Breast epithelium (tissue), 4 donors: ENCODE measurements at regions not wholly inside any gene's neighbourhood (a gene's known extent, or its start where the extent isn't known, plus 50 kb on each side); places are given as distances from the start of the nearest gene placed in this dataset.

ENCODE experiments used
- DNase-seq, 2 donors: peaks; one replicate each; pipeline ENCODE4 v3.0.0-alpha.2; 2019; ENCODE audit warnings: low spot score in 2 of 2
- H3K27ac ChIP-seq, 2 donors: fragments of 200-600 bp; sonication (generic) in 1 of 2; one replicate each; pipeline ENCODE4 v1.5.1; 2016 to 2019; ENCODE audit warnings: mild to moderate bottlenecking in 1 of 2
- H3K27me3 ChIP-seq, 2 donors: fragments of 200-600 bp; sonication (generic) in 1 of 2; one replicate each; pipeline versions ENCODE4 v1.5.1 to v1.6.0; 2017 to 2019; ENCODE audit warnings: control low read depth in 1 of 2, mild to moderate bottlenecking in 1 of 2
- H3K36me3 ChIP-seq: fragments of 200-600 bp; one replicate; pipeline ENCODE4 v1.5.1; 2019
- H3K4me1 ChIP-seq, 2 donors: fragments of 200-600 bp; sonication (generic); one replicate each; pipeline ENCODE4 v1.5.1; 2016 to 2019; ENCODE audit warnings: control low read depth in 1 of 2
- H3K4me3 ChIP-seq, 3 donors: fragments of 200-600 bp; sonication (generic); 1 replicate in 2 of 3; 2 replicates in 1 of 3; pipeline ENCODE4 v1.5.1; 2016 to 2019; ENCODE audit warnings: mild to moderate bottlenecking in 3 of 3, moderate library complexity in 2 of 3
- H3K9me3 ChIP-seq, 2 donors: fragments of 200-600 bp; sonication (generic) in 1 of 2; one replicate each; pipeline ENCODE4 v1.5.1; 2016 to 2019; ENCODE audit warnings: control low read depth in 1 of 2
- CTCF ChIP-seq, 3 donors: fragments of 450-650 bp; IDR thresholded peaks; one replicate each; pipeline ENCODE4 v1.5.1; 2016 to 2017; ENCODE audit warnings: antibody characterized with exemption in 3 of 3, mild to moderate bottlenecking in 3 of 3, moderate library complexity in 3 of 3
- POLR2A ChIP-seq: fragments of 450-650 bp; IDR thresholded peaks from one replicate; pipeline ENCODE4 v1.6.1; 2016; ENCODE audit warnings: antibody characterized with exemption, mild to moderate bottlenecking, moderate library complexity
- POLR2AphosphoS5 ChIP-seq, 3 donors: sonication (generic); formaldehyde crosslinking; IDR thresholded peaks; one replicate each; pipeline ENCODE4 v1.6.1; 2017; ENCODE audit warnings: antibody characterized with exemption in 3 of 3
- intact Hi-C: fragments of 100-400 bp; cut with DNase I; formaldehyde crosslinking; loops from one replicate; pipeline ENCODE4 v1.15.1; 2023; ENCODE audit warnings: low total_unique reads

GRCh38 chr11:69402251-69402887 lies 79.1 kb upstream of the LINC01488 start:
- intact Hi-C loops, result no loop called here
- TF ChIP-seq CTCF (IDR thresholded peaks at IDR 0.05), result no peak
- no peak for TF ChIP-seq POLR2AphosphoS5 (IDR thresholded peaks at IDR 0.05)
- no peak for TF ChIP-seq POLR2A

GRCh38 chr11:69403556-69404215 lies 77.8 kb upstream of the LINC01488 start:
- no peaks in the 10 kb centered on the region for H3K4me1 ChIP-seq
- intact Hi-C loops, result no loop called here
- H3K9me3 ChIP-seq, result peaks cover 4 to 11% of the 10 kb centered on the region in 2 donors
- no peak overlapping the region for H3K4me3 ChIP-seq
- H3K27me3 ChIP-seq, result no peaks in the 10 kb centered on the region
- TF ChIP-seq POLR2AphosphoS5 (IDR thresholded peaks at IDR 0.05) (no peak), POLR2A (no peak), CTCF (IDR thresholded peaks at IDR 0.05) (no peak)
- no peak overlapping the region for H3K27ac ChIP-seq
- H3K36me3 ChIP-seq, result no peaks in the 10 kb centered on the region
- DNase-seq, result no peak

More at GRCh38 chr11:69402251-69402887, 79.1 kb upstream of the LINC01488 start:
- Histone ChIP-seq H3K27ac (no peak overlapping the region), H3K4me1 (no peaks in the 10 kb centered on the region), H3K27me3 (no peaks in the 10 kb centered on the region), H3K4me3 (no peak overlapping the region), H3K9me3 (peaks cover 4 to 11% of the 10 kb centered on the region in 2 donors), H3K36me3 (no peaks in the 10 kb centered on the region)
- DNase-seq, result no peak

GRCh38 chr11:69406060-69406459 lies 75.4 kb upstream of the LINC01488 start:
- H3K9me3 ChIP-seq, result peaks cover 4 to 11% of the 10 kb centered on the region in 2 donors
- H3K4me1 ChIP-seq, result no peaks in the 10 kb centered on the region

GRCh38 chr11:69409812-69410645 lies 71.4 kb upstream of the LINC01488 start:
- no peak overlapping the region for H3K27ac ChIP-seq
- no peaks in the 10 kb centered on the region for H3K9me3 ChIP-seq
- no peak overlapping the region for H3K4me3 ChIP-seq
- intact Hi-C loops, result no loop called here
- H3K4me1 ChIP-seq, result no peaks in the 10 kb centered on the region
- DNase-seq, result no peak
- TF ChIP-seq CTCF (IDR thresholded peaks at IDR 0.05) (no peak), POLR2AphosphoS5 (IDR thresholded peaks at IDR 0.05) (no peak), POLR2A (no peak)
- no peaks in the 10 kb centered on the region for H3K27me3 ChIP-seq
- H3K36me3 ChIP-seq, result no peaks in the 10 kb centered on the region

More at GRCh38 chr11:69406060-69406459, 75.4 kb upstream of the LINC01488 start:
- intact Hi-C loops, result no loop called here
- Histone ChIP-seq H3K4me3 (no peak overlapping the region), H3K36me3 (no peaks in the 10 kb centered on the region), H3K27me3 (no peaks in the 10 kb centered on the region), H3K27ac (no peak overlapping the region)
- TF ChIP-seq POLR2AphosphoS5 (IDR thresholded peaks at IDR 0.05) (no peak), POLR2A (no peak), CTCF (IDR thresholded peaks at IDR 0.05) (no peak)
- DNase-seq, result no peak
